IMR-90 (cell line): ENCODE measurements at regions not wholly inside any gene's neighbourhood (a gene's known extent, or its start where the extent isn't known, plus 50 kb on each side); places are given as distances from the start of the nearest gene placed in this dataset.

Experiments used
- ATAC-seq: fragments of 200-7000 bp; cut with Tn5 transposase; 2 replicates; pipeline ENCODE4 v1.9.1; 2020; ENCODE audit warnings: low read depth, mild to moderate bottlenecking, moderate library complexity
- BruUV-seq: library from RNA; stranded (reverse); fragments of 400-500 nt; replicated peaks from 2 replicates; lab custom pipeline; 2021; lab: Mats Ljungman, UMichigan
- CTCF ChIA-PET: fragments of 300-600 bp; formaldehyde crosslinking; extraction: SDS; loops from one replicate; lab custom pipeline; 2021; ENCODE audit warnings: antibody characterized with exemption; lab: Yijun Ruan, JAX
- POLR2A ChIA-PET: fragments of 300-600 bp; sonication (Branson Sonifier 250); formaldehyde crosslinking; loops from one replicate; lab custom pipeline; 2022; ENCODE audit warnings: antibody characterized with exemption; ENCODE audit not compliant: unreplicated experiment; lab: Charles Lee
- DNase-seq: peaks from one replicate; pipeline ENCODE4 v3.0.0; 2013
- H2AFZ ChIP-seq: replicated peaks from 2 replicates; pipeline ENCODE3; 2013; ENCODE audit warnings: low read length, mild to moderate bottlenecking; ENCODE audit not compliant: poor library complexity
- H2AK5ac ChIP-seq: 2 replicates; pipeline ENCODE4 v1.6.1; 2013; ENCODE audit warnings: low read depth, low read length, inconsistent platforms
- H2AK9ac ChIP-seq: replicated peaks from 2 replicates; pipeline ENCODE3; 2013; ENCODE audit warnings: mild to moderate bottlenecking, low read depth, low read length, moderate library complexity; ENCODE audit not compliant: poor library complexity
- H2BK120ac ChIP-seq: 2 replicates; pipeline ENCODE4 v1.6.1; 2013; ENCODE audit warnings: low read depth, low read length, inconsistent platforms
- H2BK15ac ChIP-seq: 3 replicates; pipeline ENCODE4 v1.6.1; 2013; ENCODE audit warnings: low read depth, low read length, inconsistent platforms
- H2BK20ac ChIP-seq: 2 replicates; pipeline ENCODE4 v1.6.1; 2013; ENCODE audit warnings: low read depth, mild to moderate bottlenecking, inconsistent platforms, low read length, moderate library complexity
- H2BK5ac ChIP-seq: 2 replicates; pipeline ENCODE4 v1.6.1; 2013; ENCODE audit warnings: mild to moderate bottlenecking, low read depth, low read length, inconsistent platforms; ENCODE audit not compliant: poor library complexity, severe bottlenecking
- H3K14ac ChIP-seq: replicated peaks from 2 replicates; pipeline ENCODE4 v1.6.1; 2013; ENCODE audit warnings: low read depth, low read length, inconsistent platforms
- H3K18ac ChIP-seq: 2 replicates; pipeline ENCODE4 v1.6.1; 2013; ENCODE audit warnings: low read depth, low read length, control low read depth
- H3K23ac ChIP-seq: 2 replicates; pipeline ENCODE4 v1.6.1; 2013; ENCODE audit warnings: low read depth, low read length, inconsistent platforms
- H3K27ac ChIP-seq: 2 replicates; pipeline ENCODE4 v1.5.1; 2013; ENCODE audit warnings: mild to moderate bottlenecking, control low read depth, low read length; ENCODE audit not compliant: insufficient read depth
- H3K27me3 ChIP-seq: 2 replicates; pipeline ENCODE4 v1.6.1; 2013; ENCODE audit warnings: low read length; ENCODE audit not compliant: control insufficient read depth, insufficient read depth
- H3K36me3 ChIP-seq: 2 replicates; pipeline ENCODE4 v1.6.1; 2013; ENCODE audit warnings: low read length, mixed read lengths; ENCODE audit not compliant: control insufficient read depth, insufficient read depth
- H3K4ac ChIP-seq: 2 replicates; pipeline ENCODE4 v1.6.1; 2013; ENCODE audit warnings: low read depth, low read length, inconsistent platforms
- H3K4me1 ChIP-seq: 2 replicates; pipeline ENCODE4 v1.6.1; 2013; ENCODE audit warnings: low read length, mixed read lengths; ENCODE audit not compliant: control insufficient read depth, insufficient read depth
- H3K4me2 ChIP-seq: 2 replicates; pipeline ENCODE4 v1.6.1; 2013; ENCODE audit warnings: low read depth, mild to moderate bottlenecking, control low read depth, low read length, moderate library complexity
- H3K4me3 ChIP-seq: 2 replicates; pipeline ENCODE4 v1.5.1; 2013; ENCODE audit warnings: low read depth, mild to moderate bottlenecking, control low read depth, low read length, moderate library complexity; ENCODE audit not compliant: insufficient read depth
- H3K56ac ChIP-seq: 2 replicates; pipeline ENCODE4 v1.6.1; 2013; ENCODE audit warnings: low read length, inconsistent platforms; ENCODE audit not compliant: insufficient read depth; ENCODE audit errors: extremely low read depth
- H3K79me1 ChIP-seq, 2 experiments: 2 replicates each; pipeline ENCODE4 v1.6.1; 2013; ENCODE audit warnings: low read length in 2 of 2, inconsistent platforms in 1 of 2, low read depth in 1 of 2
- H3K9ac ChIP-seq: 2 replicates; pipeline ENCODE4 v1.6.1; 2013; ENCODE audit warnings: low read depth, low read length, control low read depth
- H3K9me1 ChIP-seq: 2 replicates; pipeline ENCODE4 v1.6.1; 2013; ENCODE audit warnings: low read length, inconsistent platforms; ENCODE audit not compliant: insufficient read depth
- H3K9me3 ChIP-seq: 2 replicates; pipeline ENCODE4 v1.6.1; 2013; ENCODE audit warnings: low read length; ENCODE audit not compliant: control insufficient read depth, insufficient read depth
- H4K20me1 ChIP-seq: 2 replicates; pipeline ENCODE4 v1.6.1; 2013; ENCODE audit warnings: low read length, inconsistent platforms; ENCODE audit not compliant: insufficient read depth
- H4K5ac ChIP-seq: 2 replicates; pipeline ENCODE4 v1.6.1; 2013; ENCODE audit warnings: mild to moderate bottlenecking, low read depth, low read length, control low read depth
- H4K8ac ChIP-seq, 2 experiments: 2 replicates each; pipeline ENCODE4 v1.6.1; 2013; ENCODE audit warnings: low read depth in 2 of 2, low read length in 2 of 2, control low read depth in 1 of 2, inconsistent platforms in 1 of 2
- H4K91ac ChIP-seq: 2 replicates; pipeline ENCODE4 v1.6.1; 2013; ENCODE audit warnings: low read depth, low read length, inconsistent platforms; ENCODE audit not compliant: insufficient read depth
- BHLHE40 ChIP-seq: fragments of 150-350 bp; IDR thresholded peaks from 2 replicates; pipeline ENCODE4 v1.6.1; 2016; ENCODE audit warnings: mild to moderate bottlenecking, low read depth, low read length
- CEBPB ChIP-seq: IDR thresholded peaks from 2 replicates; pipeline ENCODE4 v1.6.1; 2012; ENCODE audit warnings: low read depth, low read length, improper control_type of control experiment
- CHD1 ChIP-seq: IDR thresholded peaks from 2 replicates; pipeline ENCODE4 v1.6.1; 2012; ENCODE audit warnings: low read depth, low read length, improper control_type of control experiment
- FOS ChIP-seq: fragments of 150-350 bp; IDR thresholded peaks from 2 replicates; pipeline ENCODE4 v1.6.1; 2016; ENCODE audit warnings: low read depth, low read length
- MAFK ChIP-seq: IDR thresholded peaks from 2 replicates; pipeline ENCODE4 v1.6.1; 2012; ENCODE audit warnings: low read depth, low read length, improper control_type of control experiment
- MAZ ChIP-seq: IDR thresholded peaks from 2 replicates; pipeline ENCODE4 v1.6.1; 2012; ENCODE audit warnings: low read depth, mild to moderate bottlenecking, low read length, improper control_type of control experiment, moderate library complexity, borderline replicate concordance
- MXI1 ChIP-seq: IDR thresholded peaks from 2 replicates; pipeline ENCODE4 v1.6.1; 2012; ENCODE audit warnings: low read depth, mild to moderate bottlenecking, low read length, moderate library complexity, borderline replicate concordance
- NFE2L2 ChIP-seq: fragments of 150-350 bp; IDR thresholded peaks from 2 replicates; pipeline ENCODE4 v1.6.1; 2016; ENCODE audit warnings: low read depth, mild to moderate bottlenecking, low read length
- POLR2A ChIP-seq: IDR thresholded peaks from 2 replicates; pipeline ENCODE4 v1.6.1; 2012; ENCODE audit warnings: mild to moderate bottlenecking, low read depth, low read length
- RAD21 ChIP-seq: IDR thresholded peaks from 2 replicates; pipeline ENCODE4 v1.6.1; 2012; ENCODE audit warnings: low read length, improper control_type of control experiment
- RCOR1 ChIP-seq: IDR thresholded peaks from 2 replicates; pipeline ENCODE4 v1.6.1; 2012; ENCODE audit warnings: mild to moderate bottlenecking, low read length, improper control_type of control experiment; ENCODE audit not compliant: insufficient replicate concordance
- RFX5 ChIP-seq: IDR thresholded peaks from 2 replicates; pipeline ENCODE4 v1.8.0; 2012; ENCODE audit warnings: low read depth, mild to moderate bottlenecking, low read length, moderate library complexity
- SMC3 ChIP-seq: fragments of 150-350 bp; IDR thresholded peaks from 2 replicates; pipeline ENCODE4 v1.6.1; 2016; ENCODE audit warnings: low read depth, mild to moderate bottlenecking, antibody characterized with exemption, low read length, moderate library complexity
- WGBS, 2 experiments: methylation state at CpG; one replicate each; pipeline versions ENCODE4 v1.1.5 to v1.1.7; 2013; ENCODE audit warnings: missing lambda C conversion rate in 2 of 2; ENCODE audit not compliant: insufficient read length in 1 of 2; ENCODE audit errors: extremely low coverage in 2 of 2; 5-methylcytosine and 5-hydroxymethylcytosine counted together
- dilution Hi-C: fragments of 300-500 bp; cut with HindIII; formaldehyde crosslinking; loops from one replicate; pipeline ENCODE4 v1.14.3; 2018; ENCODE audit warnings: low sequenced_read_pairs; ENCODE audit not compliant: unreplicated experiment
- in situ Hi-C: fragments of 300-500 bp; cut with MboI; formaldehyde crosslinking; loops from 3 replicates; pipeline ENCODE4 v1.14.3; 2019; ENCODE audit warnings: low sequenced_read_pairs, inconsistent platforms, mixed read lengths
- intact Hi-C: fragments of 100-400 bp; cut with micrococcal nuclease; formaldehyde crosslinking; loops from 2 replicates; pipeline ENCODE4 v1.10.0; 2022
- TF ChIP-seq, protein P1 (sequence below): fragments of 150-350 bp; IDR thresholded peaks from 2 replicates; pipeline ENCODE4 v1.6.1; 2016; ENCODE audit warnings: low read depth, mild to moderate bottlenecking, low read length, moderate library complexity, borderline replicate concordance
- TF ChIP-seq, protein P2 (sequence below): fragments of 150-350 bp; IDR thresholded peaks from 2 replicates; pipeline ENCODE4 v1.6.1; 2017; ENCODE audit warnings: mild to moderate bottlenecking, antibody characterized with exemption, low read length, low read depth
- TF ChIP-seq, protein P3 (sequence below): conservative IDR thresholded peaks from 2 replicates; pipeline ENCODE4 v1.5.1; 2012; ENCODE audit warnings: mild to moderate bottlenecking, low read depth, low read length, improper control_type of control experiment

DNA sequence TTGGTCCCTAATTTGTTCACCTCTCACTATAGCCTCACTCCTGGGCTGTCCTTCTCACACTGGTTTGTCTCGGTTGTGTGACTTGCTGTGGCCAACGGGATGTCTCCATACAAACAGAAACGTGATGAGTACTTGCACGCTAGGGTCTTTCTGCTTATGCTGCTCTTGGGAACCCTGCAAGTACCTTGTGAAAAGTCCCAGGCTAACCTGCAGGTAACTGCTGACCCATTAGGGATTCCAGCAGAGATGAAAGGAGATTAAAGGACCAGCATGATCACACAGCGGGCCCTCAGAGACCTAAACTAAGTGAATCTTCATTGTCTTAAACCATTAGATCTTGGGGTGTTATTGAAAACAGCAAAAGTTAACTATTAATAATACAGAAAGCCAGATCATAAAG, 562.8 kb upstream of the GOT2 start:
- Histone ChIP-seq H3K4me1 (peaks cover 2% of the 10 kb centered on the region; the same call in 1 of the 2 replicates), H3K18ac (no peak overlapping the region), H2BK15ac (no peak overlapping the region), H3K4ac (no peak overlapping the region), H3K4me3 (no peak overlapping the region), H3K9me1 (no peaks in the 10 kb centered on the region), H3K56ac (no peak overlapping the region), H2BK20ac (no peak overlapping the region), H3K23ac (no peak overlapping the region), H2AK5ac (no peak overlapping the region), H4K20me1 (no peaks in the 10 kb centered on the region), H4K91ac (no peak overlapping the region), H3K4me2 (no peak overlapping the region), H3K36me3 (no peaks in the 10 kb centered on the region), H3K27ac (no peak overlapping the region), H2BK5ac (no peak overlapping the region), H3K79me1 (no peaks in the 10 kb centered on the region), H3K9me3 (no peaks in the 10 kb centered on the region), H3K9ac (no peak overlapping the region), H2AFZ (no peak overlapping the region), H2BK120ac (no peak overlapping the region), H3K27me3 (no peaks in the 10 kb centered on the region), H4K5ac (no peak overlapping the region), H3K14ac (no peak overlapping the region), H2AK9ac (no peak overlapping the region), H4K8ac (no peak overlapping the region)
- no peak for TF ChIP-seq CEBPB
- no peak for TF ChIP-seq CHD1
- no peak for TF ChIP-seq MXI1
- TF ChIP-seq, protein P1, sequence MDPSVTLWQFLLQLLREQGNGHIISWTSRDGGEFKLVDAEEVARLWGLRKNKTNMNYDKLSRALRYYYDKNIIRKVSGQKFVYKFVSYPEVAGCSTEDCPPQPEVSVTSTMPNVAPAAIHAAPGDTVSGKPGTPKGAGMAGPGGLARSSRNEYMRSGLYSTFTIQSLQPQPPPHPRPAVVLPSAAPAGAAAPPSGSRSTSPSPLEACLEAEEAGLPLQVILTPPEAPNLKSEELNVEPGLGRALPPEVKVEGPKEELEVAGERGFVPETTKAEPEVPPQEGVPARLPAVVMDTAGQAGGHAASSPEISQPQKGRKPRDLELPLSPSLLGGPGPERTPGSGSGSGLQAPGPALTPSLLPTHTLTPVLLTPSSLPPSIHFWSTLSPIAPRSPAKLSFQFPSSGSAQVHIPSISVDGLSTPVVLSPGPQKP = no peak
- no peak for TF ChIP-seq RAD21
- TF ChIP-seq POLR2A = no peak
- TF ChIP-seq MAZ = no peak
- TF ChIP-seq BHLHE40 = no peak
- TF ChIP-seq FOS = no peak
- TF ChIP-seq, protein P2, sequence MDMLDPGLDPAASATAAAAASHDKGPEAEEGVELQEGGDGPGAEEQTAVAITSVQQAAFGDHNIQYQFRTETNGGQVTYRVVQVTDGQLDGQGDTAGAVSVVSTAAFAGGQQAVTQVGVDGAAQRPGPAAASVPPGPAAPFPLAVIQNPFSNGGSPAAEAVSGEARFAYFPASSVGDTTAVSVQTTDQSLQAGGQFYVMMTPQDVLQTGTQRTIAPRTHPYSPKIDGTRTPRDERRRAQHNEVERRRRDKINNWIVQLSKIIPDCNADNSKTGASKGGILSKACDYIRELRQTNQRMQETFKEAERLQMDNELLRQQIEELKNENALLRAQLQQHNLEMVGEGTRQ = no peak
- TF ChIP-seq, protein P3, sequence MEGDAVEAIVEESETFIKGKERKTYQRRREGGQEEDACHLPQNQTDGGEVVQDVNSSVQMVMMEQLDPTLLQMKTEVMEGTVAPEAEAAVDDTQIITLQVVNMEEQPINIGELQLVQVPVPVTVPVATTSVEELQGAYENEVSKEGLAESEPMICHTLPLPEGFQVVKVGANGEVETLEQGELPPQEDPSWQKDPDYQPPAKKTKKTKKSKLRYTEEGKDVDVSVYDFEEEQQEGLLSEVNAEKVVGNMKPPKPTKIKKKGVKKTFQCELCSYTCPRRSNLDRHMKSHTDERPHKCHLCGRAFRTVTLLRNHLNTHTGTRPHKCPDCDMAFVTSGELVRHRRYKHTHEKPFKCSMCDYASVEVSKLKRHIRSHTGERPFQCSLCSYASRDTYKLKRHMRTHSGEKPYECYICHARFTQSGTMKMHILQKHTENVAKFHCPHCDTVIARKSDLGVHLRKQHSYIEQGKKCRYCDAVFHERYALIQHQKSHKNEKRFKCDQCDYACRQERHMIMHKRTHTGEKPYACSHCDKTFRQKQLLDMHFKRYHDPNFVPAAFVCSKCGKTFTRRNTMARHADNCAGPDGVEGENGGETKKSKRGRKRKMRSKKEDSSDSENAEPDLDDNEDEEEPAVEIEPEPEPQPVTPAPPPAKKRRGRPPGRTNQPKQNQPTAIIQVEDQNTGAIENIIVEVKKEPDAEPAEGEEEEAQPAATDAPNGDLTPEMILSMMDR = no peak
- TF ChIP-seq SMC3 = no peak
- no peak for TF ChIP-seq MAFK
- no peak for TF ChIP-seq RFX5
- no peak for TF ChIP-seq NFE2L2
- TF ChIP-seq RCOR1 = no peak
- BruUV-seq = no TSS peak
- no peak for ATAC-seq
- 26% methylated on average over 4 of the region's 5 CpGs; no CpG with 5 or more reads in 1 of the 2 experiments for WGBS, 2 experiments
- no peak for DNase-seq
- in situ Hi-C loops (no loop called here), dilution Hi-C loops (no loop called here), intact Hi-C loops (no loop called here)
- POLR2A ChIA-PET = no interaction called here
- CTCF ChIA-PET = no interaction called here
